GM19463 (cell line): ENCODE measurements at regions not wholly inside any gene's neighbourhood (a gene's known extent, or its start where the extent isn't known, plus 50 kb on each side); places are given as distances from the start of the nearest gene placed in this dataset.

Experiments
- ATAC-seq: cut with Tn5 transposase; IDR thresholded peaks from one replicate; pipeline ENCODE4 v1.9.1; 2021; ENCODE audit warnings: mild to moderate bottlenecking, moderate library complexity; ENCODE audit not compliant: unreplicated experiment

GRCh38 chr5:125343015-125343414, 596.6 kb upstream of the ZNF608 start:
- ATAC-seq, result no peak

DNA sequence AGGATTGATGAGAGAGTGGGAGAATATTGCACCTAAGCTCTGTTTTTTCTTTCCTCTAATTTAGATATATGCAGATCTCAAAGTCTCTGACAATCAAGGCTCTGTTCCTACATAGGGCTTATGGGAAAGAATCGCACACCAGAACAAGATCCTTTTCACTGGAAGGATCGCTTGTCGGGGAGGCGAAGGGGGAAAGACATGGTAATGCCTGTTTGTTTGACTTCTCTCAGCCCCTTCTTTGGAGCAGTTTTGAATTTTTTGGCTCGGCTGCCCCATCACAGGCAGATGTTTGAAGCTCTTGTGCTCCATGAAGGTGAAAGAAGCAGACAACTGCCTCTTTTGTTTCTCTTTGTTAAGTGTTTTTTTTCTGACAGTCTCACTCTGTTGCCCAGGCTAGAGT, 599.9 kb upstream of the ZNF608 start:
- no peak for ATAC-seq

- no peak for ATAC-seq
Measured at GRCh38 chr5:125348221-125348692, 601.8 kb upstream of the ZNF608 start.

- ATAC-seq, result no peak
Measured at GRCh38 chr5:125348936-125349831, 602.7 kb upstream of the ZNF608 start.

GRCh38 chr5:125357660-125358059, 611.2 kb upstream of the ZNF608 start:
- no peak for ATAC-seq

- ATAC-seq, result no peak
Measured at GRCh38 chr5:125365747-125366146, 619.3 kb upstream of the ZNF608 start.

DNA sequence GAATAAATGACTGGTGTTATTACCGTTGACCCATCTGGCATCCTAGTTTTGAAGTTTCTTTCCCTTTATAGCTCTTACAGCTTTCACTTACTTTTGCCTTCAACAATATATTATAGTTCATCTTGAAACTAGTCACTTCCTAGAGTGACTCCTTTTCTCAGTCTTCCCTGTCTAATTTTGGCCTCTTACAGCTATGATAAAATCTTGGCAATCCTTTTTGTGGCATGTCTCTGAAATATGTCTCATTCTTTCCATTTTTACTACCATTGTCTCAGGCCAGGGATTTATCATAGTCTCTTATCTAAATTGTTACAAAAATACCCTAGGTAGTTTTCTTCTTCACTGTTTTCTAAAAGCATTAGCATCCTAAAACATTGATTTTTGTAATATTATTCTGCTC, 621.3 kb upstream of the ZNF608 start:
- no peak for ATAC-seq

DNA sequence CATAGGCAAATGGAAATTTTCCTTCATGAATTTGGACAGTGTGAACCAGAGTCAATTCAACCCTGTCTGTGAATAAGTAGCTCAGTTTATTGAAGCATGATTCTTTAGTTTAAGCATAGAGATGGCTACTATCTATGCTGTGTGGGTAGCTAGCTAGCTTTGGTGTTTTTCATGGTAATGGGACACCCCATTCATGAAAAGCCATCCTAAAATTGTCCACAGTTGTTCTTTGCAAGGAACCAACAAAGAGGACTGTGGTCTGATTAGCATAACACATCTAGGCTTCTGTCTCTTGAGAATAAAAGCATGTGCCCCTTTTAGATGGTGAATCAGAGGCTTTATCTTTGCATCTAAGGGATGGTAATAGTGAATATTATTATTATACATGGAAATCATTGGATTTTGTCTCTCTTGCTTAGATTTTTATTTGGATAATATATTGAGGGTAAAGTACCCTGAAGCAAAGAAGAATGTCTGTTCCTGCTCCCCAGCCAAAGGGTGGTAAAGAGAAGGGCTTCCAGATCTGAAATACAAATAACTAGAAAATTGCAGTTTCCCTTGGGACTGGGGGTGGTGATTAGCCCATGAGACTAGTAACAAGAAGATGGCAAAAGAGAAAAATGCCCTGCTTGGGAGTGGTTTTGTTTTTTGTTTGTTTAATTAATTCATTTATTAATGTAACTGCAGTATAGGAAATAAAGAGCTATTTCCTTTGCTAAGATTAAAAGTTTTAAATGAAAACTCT, 624.2 kb upstream of the ZNF608 start:
- ATAC-seq, result no peak

DNA sequence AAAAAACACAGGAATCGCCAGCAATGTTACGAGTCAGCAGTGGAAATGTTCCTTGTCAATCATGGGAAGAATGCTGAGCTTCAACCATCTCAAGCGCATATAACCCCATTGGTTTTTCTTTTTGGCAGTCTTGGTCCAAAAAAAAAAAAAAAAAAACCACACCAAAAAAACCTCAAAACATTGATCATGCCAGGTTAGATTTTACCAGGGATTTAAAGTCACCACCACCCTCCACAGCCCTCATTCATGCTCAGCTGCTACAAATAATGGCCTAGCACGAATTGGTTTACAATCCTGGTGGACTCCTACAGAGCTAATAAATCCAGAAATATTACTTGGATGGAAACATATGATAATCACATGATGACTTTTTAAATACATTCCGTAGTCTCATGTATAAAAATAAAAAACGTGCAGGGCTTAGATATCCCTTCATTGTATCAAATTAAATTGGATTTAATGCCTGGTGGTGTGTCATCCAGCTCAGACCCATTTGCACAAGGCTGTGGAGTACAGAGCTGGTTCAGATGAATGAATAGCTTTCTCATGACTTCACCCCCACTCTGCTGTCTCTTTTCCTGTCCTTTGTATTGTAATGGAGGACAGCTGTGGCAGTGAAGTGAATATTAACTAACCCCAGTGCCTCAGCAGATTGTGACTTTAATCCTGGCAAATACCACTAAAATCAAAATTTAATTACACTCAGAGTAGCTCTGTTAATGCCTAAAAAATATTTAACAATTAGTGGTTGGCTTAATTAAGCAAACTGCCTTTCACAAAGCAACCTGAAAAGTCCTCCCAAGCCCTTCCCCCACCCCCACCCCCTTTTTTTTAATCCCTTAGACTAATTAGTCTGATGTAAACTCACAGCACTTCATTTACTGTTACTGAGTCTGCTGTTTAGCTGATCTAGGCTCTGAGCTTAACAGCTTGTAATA, 626.5 kb upstream of the ZNF608 start:
- ATAC-seq, result no peak

DNA sequence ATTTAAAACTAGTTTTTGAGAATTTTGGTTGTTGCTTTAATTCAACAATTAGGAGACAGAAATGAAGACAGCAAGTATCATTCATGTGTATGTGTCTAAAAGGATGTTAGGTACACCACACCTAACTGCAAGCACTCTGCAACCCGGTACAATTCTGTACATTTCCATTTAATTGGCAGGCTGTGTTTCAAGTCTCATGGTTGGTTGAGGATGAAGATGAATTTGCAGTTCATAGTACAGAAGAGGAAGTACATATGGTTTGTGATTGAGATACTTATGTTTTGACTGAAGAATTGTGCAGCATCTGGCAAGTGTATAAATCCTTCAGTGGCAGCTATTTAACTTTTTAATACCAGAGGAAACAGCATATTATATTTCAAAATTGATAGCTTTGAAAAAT, 628.7 kb upstream of the ZNF608 start:
- no peak for ATAC-seq

DNA sequence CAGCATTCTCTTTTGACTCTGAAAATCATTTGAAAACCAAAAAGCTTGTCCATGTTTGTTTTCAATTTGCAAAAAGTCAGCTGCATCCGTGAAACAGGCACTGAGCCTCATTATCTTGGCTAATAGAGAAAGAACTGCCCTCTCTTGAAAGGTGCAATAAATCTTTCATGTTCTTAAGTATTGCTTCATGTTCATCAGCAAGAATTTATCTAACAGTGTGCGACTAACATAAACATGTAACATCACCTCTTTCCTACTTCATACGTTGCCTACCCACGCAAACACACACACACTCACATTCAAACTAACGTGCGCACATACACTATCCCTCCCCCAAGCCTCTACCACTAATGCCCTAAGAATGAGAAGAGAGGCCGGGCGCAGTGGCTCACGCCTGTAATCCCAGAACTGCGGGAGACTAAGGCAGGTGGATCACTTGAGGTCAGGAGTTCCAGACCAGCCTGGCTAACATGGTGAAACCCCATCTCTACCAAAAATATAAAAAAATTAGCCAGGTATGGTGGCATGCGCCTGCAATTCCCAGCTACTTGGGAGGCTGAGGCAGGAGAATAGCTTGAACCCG, 629.7 kb upstream of the ZNF608 start:
- ATAC-seq, result no peak

DNA sequence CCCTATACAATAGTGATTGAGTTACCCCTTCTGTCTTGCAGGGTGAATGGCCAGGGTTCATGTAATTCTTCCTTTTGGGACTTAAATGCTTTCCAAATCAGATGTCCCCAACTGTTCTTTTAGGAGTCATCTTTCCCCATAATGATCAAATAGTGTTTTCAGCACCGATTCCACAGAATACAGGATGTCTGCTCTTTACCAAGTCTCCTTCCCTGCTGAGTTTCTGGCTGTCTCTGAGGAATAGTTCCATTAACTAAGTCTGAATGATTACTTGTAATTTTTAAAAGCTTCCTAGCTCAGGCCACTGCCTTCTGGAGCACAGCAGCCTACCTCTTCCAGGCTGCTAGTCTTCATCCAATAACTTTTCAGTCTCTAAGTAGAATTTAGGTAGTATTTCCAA, 630.7 kb upstream of the ZNF608 start:
- ATAC-seq, result no peak

DNA sequence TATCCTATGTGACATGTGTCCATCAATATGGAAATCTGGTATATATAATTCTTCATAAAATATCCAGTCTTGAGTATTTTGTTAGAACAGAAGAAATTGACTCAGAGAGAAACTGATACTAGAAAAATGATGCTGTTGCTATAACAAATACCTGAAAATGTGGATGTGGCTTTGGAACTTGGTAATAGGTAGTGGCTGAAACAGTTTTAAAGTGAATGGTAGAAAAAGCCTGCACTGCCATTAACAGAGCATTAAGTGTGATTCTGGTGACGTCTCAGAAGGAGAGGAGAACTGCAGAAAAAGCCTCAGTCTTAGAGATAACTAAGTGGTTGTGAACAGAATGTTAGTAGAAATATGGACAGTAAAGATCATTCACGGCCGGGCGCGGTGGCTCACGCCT, 634.9 kb upstream of the ZNF608 start:
- no peak for ATAC-seq

GRCh38 chr5:125384071-125384470, 637.6 kb upstream of the ZNF608 start:
- ATAC-seq, result no peak

- ATAC-seq, result no peak
Measured at GRCh38 chr5:125390326-125390725, 643.9 kb upstream of the ZNF608 start.

DNA sequence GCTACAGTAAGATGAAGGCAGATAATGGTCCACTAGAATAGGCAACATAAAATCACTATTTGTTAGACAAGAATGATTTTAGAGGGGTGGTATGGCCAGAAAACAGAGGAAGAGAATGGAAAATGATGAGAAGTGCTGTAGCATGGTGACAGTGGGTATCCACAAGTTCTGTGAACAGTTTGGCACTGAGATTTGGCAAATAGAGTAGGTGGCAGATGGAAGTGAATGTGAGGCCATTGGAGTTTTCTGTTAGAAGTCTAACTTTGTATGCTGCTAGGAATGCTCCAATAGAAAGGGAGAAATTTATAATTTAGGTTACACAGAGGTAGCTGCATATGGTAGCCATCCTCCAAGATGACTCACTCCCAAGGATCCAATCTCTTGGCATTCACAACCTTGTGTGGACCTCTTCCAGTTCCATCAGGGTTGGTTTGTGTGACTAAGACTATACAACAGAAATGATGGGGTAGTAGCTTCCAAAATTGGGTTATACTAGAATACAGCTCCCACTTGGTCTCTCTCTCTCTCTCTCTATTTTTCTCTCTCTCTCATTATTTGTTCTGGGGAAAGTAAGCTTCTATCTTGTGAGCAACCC, 646.9 kb upstream of the ZNF608 start:
- ATAC-seq, result no peak

DNA sequence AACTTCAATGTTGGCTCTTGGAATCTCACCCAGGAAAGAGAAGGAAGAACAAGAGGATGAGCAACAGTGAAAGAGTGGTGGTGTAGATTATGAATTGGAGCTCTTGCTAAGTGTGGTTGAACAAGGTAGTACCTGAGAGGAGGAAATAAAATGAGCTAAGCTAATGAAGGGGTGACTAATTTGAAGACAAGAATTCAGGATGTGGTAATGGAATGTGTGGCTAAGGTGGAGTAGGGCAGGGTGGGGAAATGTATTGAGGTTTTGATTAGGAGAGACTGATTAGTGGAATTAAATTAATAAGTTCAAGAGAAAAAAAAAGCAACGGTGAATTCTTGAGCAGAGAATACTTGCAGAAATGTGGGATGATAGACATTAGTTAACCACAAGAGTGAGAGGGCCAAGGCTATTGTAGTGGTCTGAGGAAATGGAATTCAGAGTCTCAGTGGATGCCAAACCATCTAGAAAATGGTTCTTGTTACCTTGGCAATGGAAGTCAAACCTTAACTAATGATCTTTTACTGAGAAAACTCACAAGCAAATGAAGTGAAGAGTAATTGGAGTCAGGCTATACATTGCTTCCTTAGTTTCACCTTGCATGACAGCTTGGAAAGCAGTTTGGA, 648.3 kb upstream of the ZNF608 start:
- no peak for ATAC-seq

- ATAC-seq, result no peak
Measured at GRCh38 chr5:125396462-125396861, 650.0 kb upstream of the ZNF608 start.

- ATAC-seq, result no peak
Measured at GRCh38 chr5:125398466-125398865, 652.0 kb upstream of the ZNF608 start.

GRCh38 chr5:125399885-125400284, 653.4 kb upstream of the ZNF608 start:
- no peak for ATAC-seq
